Activated CD8-positive, alpha-beta T cell treated with anti-CD3 and anti-CD28 coated beads for 36 hours (primary cell): ENCODE measurements at regions not wholly inside any gene's neighbourhood (a gene's known extent, or its start where the extent isn't known, plus 50 kb on each side); places are given as distances from the start of the nearest gene placed in this dataset.
A peak's percentile ranks its signal among the peaks of the same experiment; 100 is the strongest.

Experiments
- ATAC-seq: fragments of 200-7000 bp; cut with Tn5 transposase; one replicate; pipeline ENCODE4 v1.10.0; 2021; ENCODE audit warnings: mild to moderate bottlenecking, moderate library complexity
- CTCF ChIA-PET: fragments of 350-600 bp; sonication (Branson Sonifier 250); formaldehyde crosslinking; loops from one replicate; lab custom pipeline; 2021; ENCODE audit warnings: antibody characterized with exemption; lab: Charles Lee
- POLR2A ChIA-PET: fragments of 350-600 bp; sonication (Branson Sonifier 250); formaldehyde crosslinking; loops from one replicate; lab custom pipeline; 2021; ENCODE audit warnings: antibody characterized with exemption; lab: Charles Lee
- DNase-seq: peaks from one replicate; pipeline ENCODE4 v3.0.0-alpha.2; 2020
- H3K27ac Mint-ChIP-seq: one replicate; pipeline ENCODE4 v1.8.0; 2021; ENCODE audit warnings: mild to moderate bottlenecking, mixed read lengths
- H3K27me3 Mint-ChIP-seq: one replicate; pipeline ENCODE4 v1.8.0; 2021; ENCODE audit warnings: mixed read lengths
- H3K36me3 Mint-ChIP-seq: one replicate; pipeline ENCODE4 v1.8.0; 2021; ENCODE audit warnings: low read depth, mixed read lengths
- H3K4me1 Mint-ChIP-seq: one replicate; pipeline ENCODE4 v1.8.0; 2021; ENCODE audit warnings: low read depth, mixed read lengths
- H3K4me3 Mint-ChIP-seq: one replicate; pipeline ENCODE4 v1.8.0; 2021; ENCODE audit warnings: mild to moderate bottlenecking, moderate library complexity, mixed read lengths
- H3K9me3 Mint-ChIP-seq: one replicate; pipeline ENCODE4 v1.8.0; 2021; ENCODE audit warnings: mixed read lengths
- intact Hi-C: fragments of 100-400 bp; cut with micrococcal nuclease; formaldehyde crosslinking; loops from one replicate; pipeline ENCODE4 v1.10.0; 2022
- TF ChIP-seq, protein P1 (sequence below): fragments of 200-600 bp; IDR thresholded peaks from one replicate; pipeline ENCODE4 v1.8.0; 2022; ENCODE audit warnings: antibody characterized with exemption, mild to moderate bottlenecking

DNA sequence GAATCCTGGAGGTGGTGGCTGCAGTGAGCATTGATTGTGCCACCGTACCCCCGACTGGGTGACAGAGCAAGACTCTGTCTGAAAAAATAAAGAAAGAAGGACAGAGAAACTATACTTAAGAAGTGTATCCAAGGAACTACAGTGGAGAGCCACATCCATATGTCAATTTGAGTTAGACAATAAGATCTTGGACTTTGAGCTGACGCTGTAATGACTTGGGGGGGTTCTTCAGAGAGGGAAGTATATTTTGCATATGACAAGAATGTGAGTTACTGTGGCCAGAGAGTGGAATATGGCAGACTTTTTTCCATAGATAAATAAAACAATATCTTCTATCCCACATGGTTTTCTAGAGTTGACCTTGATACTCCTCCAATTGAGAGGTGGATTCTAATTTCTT is 52.6 kb upstream of the TEX264 start:
- no peak for DNase-seq
- intact Hi-C loops, result no loop called here
- ATAC-seq, result no peak
- TF ChIP-seq, protein P1, sequence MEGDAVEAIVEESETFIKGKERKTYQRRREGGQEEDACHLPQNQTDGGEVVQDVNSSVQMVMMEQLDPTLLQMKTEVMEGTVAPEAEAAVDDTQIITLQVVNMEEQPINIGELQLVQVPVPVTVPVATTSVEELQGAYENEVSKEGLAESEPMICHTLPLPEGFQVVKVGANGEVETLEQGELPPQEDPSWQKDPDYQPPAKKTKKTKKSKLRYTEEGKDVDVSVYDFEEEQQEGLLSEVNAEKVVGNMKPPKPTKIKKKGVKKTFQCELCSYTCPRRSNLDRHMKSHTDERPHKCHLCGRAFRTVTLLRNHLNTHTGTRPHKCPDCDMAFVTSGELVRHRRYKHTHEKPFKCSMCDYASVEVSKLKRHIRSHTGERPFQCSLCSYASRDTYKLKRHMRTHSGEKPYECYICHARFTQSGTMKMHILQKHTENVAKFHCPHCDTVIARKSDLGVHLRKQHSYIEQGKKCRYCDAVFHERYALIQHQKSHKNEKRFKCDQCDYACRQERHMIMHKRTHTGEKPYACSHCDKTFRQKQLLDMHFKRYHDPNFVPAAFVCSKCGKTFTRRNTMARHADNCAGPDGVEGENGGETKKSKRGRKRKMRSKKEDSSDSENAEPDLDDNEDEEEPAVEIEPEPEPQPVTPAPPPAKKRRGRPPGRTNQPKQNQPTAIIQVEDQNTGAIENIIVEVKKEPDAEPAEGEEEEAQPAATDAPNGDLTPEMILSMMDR, result no peak
- no peak overlapping the region for H3K27ac Mint-ChIP-seq
- H3K9me3 Mint-ChIP-seq, result no peaks in the 10 kb centered on the region
- no peaks in the 10 kb centered on the region for H3K36me3 Mint-ChIP-seq
- POLR2A ChIA-PET, result no interaction called here
- no peaks in the 10 kb centered on the region for H3K27me3 Mint-ChIP-seq
- peaks cover 12% of the 10 kb centered on the region for H3K4me1 Mint-ChIP-seq
- CTCF ChIA-PET, result no interaction called here
- H3K4me3 Mint-ChIP-seq, result no peak overlapping the region

DNA sequence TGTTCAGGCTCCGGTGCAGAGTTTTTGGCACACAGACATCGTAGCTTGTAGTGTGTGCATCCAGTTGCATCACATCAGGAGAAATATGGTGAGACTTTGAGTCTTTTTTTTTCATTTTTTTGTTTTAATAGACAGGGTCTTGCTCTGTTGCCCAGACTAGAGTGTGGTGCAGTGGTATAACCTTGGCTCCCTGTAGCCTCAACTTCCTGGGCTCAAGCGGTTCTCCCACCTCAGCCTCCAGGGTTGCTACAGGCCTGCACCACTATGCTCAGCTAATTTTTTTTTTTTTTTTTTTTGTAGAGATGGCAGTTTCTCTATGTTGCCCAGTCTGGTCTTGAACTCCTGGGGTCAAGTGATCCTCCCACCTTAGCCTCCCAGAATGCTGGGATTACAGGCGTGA is 51.1 kb upstream of the TEX264 start:
- Mint-ChIP-seq H3K27me3 (no peaks in the 10 kb centered on the region), H3K9me3 (no peaks in the 10 kb centered on the region), H3K36me3 (no peaks in the 10 kb centered on the region), H3K4me1 (peaks cover 12% of the 10 kb centered on the region), H3K4me3 (no peak overlapping the region), H3K27ac (no peak overlapping the region)
- ATAC-seq, result no peak
- TF ChIP-seq, protein P1, result no peak
- ChIA-PET POLR2A (no interaction called here), CTCF (interaction anchor here (1.2 to 1.4 kb wide), 2 partner anchors 36 to 118 kb away, joined by 3 to 4 read pairs; no protein-coding TSS in a partner anchor)
- no peak for DNase-seq
- intact Hi-C loops, result no loop called here

DNA sequence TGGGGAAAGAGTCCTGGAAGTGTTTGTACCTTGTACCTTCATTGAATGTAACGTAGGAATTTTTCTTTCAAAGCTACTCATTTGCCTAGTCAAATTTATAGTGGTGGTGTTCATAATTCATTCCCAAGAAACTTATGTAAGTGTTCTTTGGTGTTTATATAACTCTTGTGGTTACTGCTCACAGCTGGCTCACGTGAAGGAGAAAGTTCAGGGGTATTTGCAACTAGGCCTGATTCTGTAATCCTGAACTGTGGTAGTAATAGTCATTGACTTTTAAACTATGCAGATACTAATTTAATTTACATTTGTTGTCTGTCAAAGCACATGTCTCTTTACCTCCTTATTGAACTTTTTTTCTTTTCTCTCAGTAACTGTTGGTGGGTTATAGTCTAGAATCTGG is 50.5 kb upstream of the TEX264 start:
- intact Hi-C loops, result no loop called here
- no peaks in the 10 kb centered on the region for H3K9me3 Mint-ChIP-seq
- ChIA-PET POLR2A (no interaction called here), CTCF (interaction anchor here (1.2 to 1.4 kb wide), 2 partner anchors 37 to 119 kb away, joined by 3 to 4 read pairs; no protein-coding TSS in a partner anchor)
- no peaks in the 10 kb centered on the region for H3K27me3 Mint-ChIP-seq
- H3K4me3 Mint-ChIP-seq, result no peak overlapping the region
- H3K4me1 Mint-ChIP-seq, result peaks cover 12% of the 10 kb centered on the region
- TF ChIP-seq, protein P1, result no peak
- H3K27ac Mint-ChIP-seq, result no peak overlapping the region
- DNase-seq, result no peak
- no peak for ATAC-seq
- H3K36me3 Mint-ChIP-seq, result no peaks in the 10 kb centered on the region

DNA sequence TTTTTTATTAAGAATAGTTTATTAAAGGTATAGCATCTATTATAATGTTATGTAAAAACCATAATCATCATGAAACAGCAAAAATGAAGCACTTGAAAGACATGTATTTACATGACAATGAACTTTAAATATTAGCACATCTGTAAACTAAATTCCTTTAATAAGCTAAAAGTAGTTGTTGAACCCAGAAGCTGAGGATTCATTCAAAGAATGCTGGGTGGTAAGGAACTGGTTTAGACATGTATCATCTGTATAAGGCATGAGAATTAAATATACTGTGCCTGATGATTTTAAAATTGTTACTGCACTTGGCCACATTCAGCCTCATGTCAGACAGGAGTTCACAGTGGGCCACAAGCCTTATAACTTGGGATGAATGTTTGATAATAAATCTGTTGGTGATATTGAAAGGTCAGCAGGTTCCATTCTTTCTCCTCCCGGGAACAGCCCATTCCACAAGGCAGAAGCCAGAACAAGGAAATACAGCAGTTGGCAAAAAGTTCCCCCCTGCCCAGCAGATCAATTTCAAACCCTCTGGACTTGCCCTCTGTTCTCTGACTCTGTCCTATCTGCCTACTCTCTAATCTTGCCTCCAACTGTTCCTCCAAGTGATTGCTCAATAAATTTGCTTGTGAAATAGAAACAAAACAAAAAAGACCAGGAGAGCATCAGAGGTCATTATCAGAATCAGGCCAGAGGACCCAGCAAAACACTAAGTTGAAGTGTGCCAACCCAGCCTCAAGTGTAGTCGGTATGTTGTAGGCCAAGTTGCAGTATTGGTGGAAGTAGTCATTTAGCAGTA is 49.8 kb upstream of the TEX264 start:
- ATAC-seq (no peak), DNase-seq (no peak)
- Mint-ChIP-seq H3K27ac (peak overlapping the region; percentile 21), H3K4me1 (peaks cover 12% of the 10 kb centered on the region), H3K36me3 (no peaks in the 10 kb centered on the region), H3K27me3 (no peaks in the 10 kb centered on the region), H3K9me3 (no peaks in the 10 kb centered on the region), H3K4me3 (no peak overlapping the region)
- intact Hi-C loops, result no loop called here
- TF ChIP-seq, protein P1, result no peak
- ChIA-PET POLR2A (no interaction called here), CTCF (interaction anchor here (0.6 to 1.4 kb wide), 4 partner anchors 37 to 120 kb away, joined by 3 to 4 read pairs (median 3); no protein-coding TSS in a partner anchor)
